ENCODE measurements at regions not wholly inside any gene's neighbourhood (a gene's known extent, or its start where the extent isn't known, plus 50 kb on each side); places are given as distances from the start of the nearest gene placed in this dataset.

GRCh38 chr15:95681836-95682544, 648.5 kb upstream of the NR2F2 start:
- Mint-ChIP-seq H3K9me3 (no peaks in the 10 kb centered on the region; the same call in 2 of the 3 replicates), H3K4me1 (no peaks in the 10 kb centered on the region), H3K36me3 (ENCODE audit: low read depth) (no peaks in the 10 kb centered on the region), H3K27me3 (ENCODE audit: insufficient read depth, low read depth, poor library complexity) (no peaks in the 10 kb centered on the region), H3K27ac (no peak overlapping the region), H3K4me3 (no peak overlapping the region)
- H3K36me3 ChIP-seq (ENCODE audit: insufficient read depth): no peaks in the 10 kb centered on the region
- no peaks in the 10 kb centered on the region for H3K9me2 ChIP-seq (ENCODE audit: insufficient read depth)
- no peaks in the 10 kb centered on the region for H3K27me3 ChIP-seq (ENCODE audit: insufficient read depth)
- no peak overlapping the region for H3K4me3 ChIP-seq
- no peak overlapping the region for H3K4me2 ChIP-seq
- H3K79me2 ChIP-seq (replicated peaks; ENCODE audit: insufficient read depth): no peaks in the 10 kb centered on the region
- no peak for TF ChIP-seq ZNF462 (CRISPR knock-in tag; IDR thresholded peaks at IDR 0.05)
- TF ChIP-seq, protein P1, sequence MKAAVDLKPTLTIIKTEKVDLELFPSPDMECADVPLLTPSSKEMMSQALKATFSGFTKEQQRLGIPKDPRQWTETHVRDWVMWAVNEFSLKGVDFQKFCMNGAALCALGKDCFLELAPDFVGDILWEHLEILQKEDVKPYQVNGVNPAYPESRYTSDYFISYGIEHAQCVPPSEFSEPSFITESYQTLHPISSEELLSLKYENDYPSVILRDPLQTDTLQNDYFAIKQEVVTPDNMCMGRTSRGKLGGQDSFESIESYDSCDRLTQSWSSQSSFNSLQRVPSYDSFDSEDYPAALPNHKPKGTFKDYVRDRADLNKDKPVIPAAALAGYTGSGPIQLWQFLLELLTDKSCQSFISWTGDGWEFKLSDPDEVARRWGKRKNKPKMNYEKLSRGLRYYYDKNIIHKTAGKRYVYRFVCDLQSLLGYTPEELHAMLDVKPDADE (IDR thresholded peaks at IDR 0.05): no peak
- no peak for TF ChIP-seq EZH2phosphoT487 (IDR thresholded peaks at IDR 0.05; ENCODE audit: unreplicated experiment)
- no peak for TF ChIP-seq ZNF114 (CRISPR knock-in tag; IDR thresholded peaks at IDR 0.05)
- TF ChIP-seq ZNF331 (CRISPR knock-in tag; IDR thresholded peaks at IDR 0.05; ENCODE audit: low read depth): no peak
- TF ChIP-seq, protein P2, sequence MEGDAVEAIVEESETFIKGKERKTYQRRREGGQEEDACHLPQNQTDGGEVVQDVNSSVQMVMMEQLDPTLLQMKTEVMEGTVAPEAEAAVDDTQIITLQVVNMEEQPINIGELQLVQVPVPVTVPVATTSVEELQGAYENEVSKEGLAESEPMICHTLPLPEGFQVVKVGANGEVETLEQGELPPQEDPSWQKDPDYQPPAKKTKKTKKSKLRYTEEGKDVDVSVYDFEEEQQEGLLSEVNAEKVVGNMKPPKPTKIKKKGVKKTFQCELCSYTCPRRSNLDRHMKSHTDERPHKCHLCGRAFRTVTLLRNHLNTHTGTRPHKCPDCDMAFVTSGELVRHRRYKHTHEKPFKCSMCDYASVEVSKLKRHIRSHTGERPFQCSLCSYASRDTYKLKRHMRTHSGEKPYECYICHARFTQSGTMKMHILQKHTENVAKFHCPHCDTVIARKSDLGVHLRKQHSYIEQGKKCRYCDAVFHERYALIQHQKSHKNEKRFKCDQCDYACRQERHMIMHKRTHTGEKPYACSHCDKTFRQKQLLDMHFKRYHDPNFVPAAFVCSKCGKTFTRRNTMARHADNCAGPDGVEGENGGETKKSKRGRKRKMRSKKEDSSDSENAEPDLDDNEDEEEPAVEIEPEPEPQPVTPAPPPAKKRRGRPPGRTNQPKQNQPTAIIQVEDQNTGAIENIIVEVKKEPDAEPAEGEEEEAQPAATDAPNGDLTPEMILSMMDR (conservative IDR thresholded peaks at IDR 0.05; ENCODE audit: low read depth in 2 of 2): no peak
- TF ChIP-seq JUNB (IDR thresholded peaks at IDR 0.05; ENCODE audit: unreplicated experiment): no peak
- no peak for TF ChIP-seq CREB1 (CRISPR knock-in tag; IDR thresholded peaks at IDR 0.05; ENCODE audit: low read depth)
- TF ChIP-seq POLR2AphosphoS5 (IDR thresholded peaks at IDR 0.05; ENCODE audit: low read depth): no peak
- no peak for TF ChIP-seq STAT1 (IDR thresholded peaks at IDR 0.05; ENCODE audit: unreplicated experiment)
- TF ChIP-seq NANOG (IDR thresholded peaks at IDR 0.05; ENCODE audit: borderline replicate concordance): no peak
- no peak for TF ChIP-seq REST (IDR thresholded peaks at IDR 0.05; ENCODE audit: unreplicated experiment)
- TF ChIP-seq EZH2 (IDR thresholded peaks at IDR 0.05; ENCODE audit: low read depth, unreplicated experiment): no peak
- H3K27ac ChIP-seq (ENCODE audit: low read depth): no peak overlapping the region
- H3F3A ChIP-seq (replicated peaks; ENCODE audit: low read depth): no peaks in the 10 kb centered on the region
- H2AFZ ChIP-seq: no peak overlapping the region
- no peaks in the 10 kb centered on the region for H3K4me1 ChIP-seq (ENCODE audit: insufficient read depth)
- no peaks in the 10 kb centered on the region for H4K20me1 ChIP-seq (replicated peaks; ENCODE audit: insufficient read depth)
- DNase-seq (ENCODE audit: low spot score) (no peak), ATAC-seq (no peak)
